Upper lobe of left lung (tissue), 4 donors: ENCODE measurements at regions not wholly inside any gene's neighbourhood (a gene's known extent, or its start where the extent isn't known, plus 50 kb on each side); places are given as distances from the start of the nearest gene placed in this dataset.

Experiments used
- POLR2A ChIP-seq, 4 donors: fragments of 450-650 bp; IDR thresholded peaks; one replicate each; pipeline ENCODE4 v1.5.1; 2016 to 2017; ENCODE audit warnings: antibody characterized with exemption in 4 of 4, mild to moderate bottlenecking in 2 of 4
- POLR2AphosphoS5 ChIP-seq, 2 donors: sonication (generic); formaldehyde crosslinking; IDR thresholded peaks; one replicate each; pipeline ENCODE4 v1.5.1; 2017; ENCODE audit warnings: antibody characterized with exemption in 2 of 2
- TF ChIP-seq, protein P1 (sequence below), 6 experiments: fragments of 450-650 bp in 4 of 6; fragments of 200-600 bp in 2 of 6; sonication (generic) in 2 of 6; IDR thresholded peaks; one replicate each; pipeline ENCODE4 v1.5.1; 2016 to 2019; ENCODE audit warnings: antibody characterized with exemption in 6 of 6

DNA sequence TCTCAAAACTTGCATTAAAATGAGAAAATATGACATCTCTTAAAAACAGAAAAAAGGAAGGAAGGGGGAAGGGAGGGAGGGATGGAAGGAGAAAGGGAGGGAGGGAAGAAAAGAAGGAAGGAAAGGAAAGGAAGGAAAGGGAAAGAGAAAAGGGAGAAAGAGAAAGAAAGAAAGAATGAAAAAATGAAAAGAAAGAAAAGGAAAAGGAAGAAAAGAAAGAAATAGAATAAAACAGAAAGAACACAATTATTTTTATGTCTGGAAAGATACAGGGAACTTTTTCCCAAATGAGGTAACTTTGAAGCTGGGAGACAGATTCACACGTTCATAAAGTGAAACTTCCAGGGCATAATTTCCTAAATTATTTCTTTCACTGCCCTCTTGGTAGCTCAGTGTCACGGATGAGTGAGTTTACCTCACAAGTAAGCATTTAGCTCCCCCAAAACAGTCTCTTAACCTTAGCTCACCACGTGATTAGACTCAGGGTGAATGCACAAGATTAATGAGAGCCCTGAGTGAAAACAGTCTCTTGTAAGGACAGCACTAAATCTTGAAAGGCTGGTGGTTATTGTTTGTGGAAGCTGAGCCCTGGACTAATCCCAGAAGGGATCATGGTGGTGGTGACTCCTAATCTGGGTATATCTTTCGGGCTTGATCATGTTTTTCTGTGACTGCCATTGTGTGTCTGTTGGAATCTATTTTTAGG is 74.1 kb upstream of the HDAC9 start:
- TF ChIP-seq, protein P1, sequence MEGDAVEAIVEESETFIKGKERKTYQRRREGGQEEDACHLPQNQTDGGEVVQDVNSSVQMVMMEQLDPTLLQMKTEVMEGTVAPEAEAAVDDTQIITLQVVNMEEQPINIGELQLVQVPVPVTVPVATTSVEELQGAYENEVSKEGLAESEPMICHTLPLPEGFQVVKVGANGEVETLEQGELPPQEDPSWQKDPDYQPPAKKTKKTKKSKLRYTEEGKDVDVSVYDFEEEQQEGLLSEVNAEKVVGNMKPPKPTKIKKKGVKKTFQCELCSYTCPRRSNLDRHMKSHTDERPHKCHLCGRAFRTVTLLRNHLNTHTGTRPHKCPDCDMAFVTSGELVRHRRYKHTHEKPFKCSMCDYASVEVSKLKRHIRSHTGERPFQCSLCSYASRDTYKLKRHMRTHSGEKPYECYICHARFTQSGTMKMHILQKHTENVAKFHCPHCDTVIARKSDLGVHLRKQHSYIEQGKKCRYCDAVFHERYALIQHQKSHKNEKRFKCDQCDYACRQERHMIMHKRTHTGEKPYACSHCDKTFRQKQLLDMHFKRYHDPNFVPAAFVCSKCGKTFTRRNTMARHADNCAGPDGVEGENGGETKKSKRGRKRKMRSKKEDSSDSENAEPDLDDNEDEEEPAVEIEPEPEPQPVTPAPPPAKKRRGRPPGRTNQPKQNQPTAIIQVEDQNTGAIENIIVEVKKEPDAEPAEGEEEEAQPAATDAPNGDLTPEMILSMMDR (IDR thresholded peaks at IDR 0.05): no peak
- TF ChIP-seq POLR2A (IDR thresholded peaks at IDR 0.05): no peak
- TF ChIP-seq POLR2AphosphoS5 (IDR thresholded peaks at IDR 0.05): no peak
